H1 (cell line): ENCODE measurements at regions not wholly inside any gene's neighbourhood (a gene's known extent, or its start where the extent isn't known, plus 50 kb on each side); places are given as distances from the start of the nearest gene placed in this dataset.

Experiments used
- CTCF ChIP-seq, 3 experiments: IDR thresholded peaks; 1 replicate in 2 of 3; 2 replicates in 1 of 3; pipeline versions ENCODE4 v1.5.1 to v1.6.1; 2011; ENCODE audit warnings: low read length in 3 of 3, mild to moderate bottlenecking in 3 of 3, inconsistent platforms in 2 of 3, low read depth in 1 of 3, moderate library complexity in 1 of 3; ENCODE audit not compliant: insufficient read depth in 1 of 3; ENCODE audit errors: control extremely low read depth in 1 of 3
- EP300 ChIP-seq, 2 experiments: IDR thresholded peaks; 1 replicate in 1 of 2; 2 replicates in 1 of 2; pipeline ENCODE4 v1.6.1; 2011 to 2012; ENCODE audit warnings: low read depth in 2 of 2, low read length in 2 of 2, mild to moderate bottlenecking in 2 of 2, borderline replicate concordance in 1 of 2, inconsistent platforms in 1 of 2, moderate library complexity in 1 of 2
- EZH2 ChIP-seq: fragments of 200-600 bp; sonication (generic); IDR thresholded peaks from 2 replicates; pipeline ENCODE4 v1.7.1; 2012; ENCODE audit warnings: low read depth, mild to moderate bottlenecking, moderate library complexity, low read length, inconsistent platforms; ENCODE audit not compliant: severe bottlenecking
- GTF2F1 ChIP-seq: IDR thresholded peaks from 2 replicates; pipeline ENCODE4 v1.6.1; 2012; ENCODE audit warnings: low read depth, low read length, improper control_type of control experiment, borderline replicate concordance
- MAX ChIP-seq: IDR thresholded peaks from 2 replicates; pipeline ENCODE4 v1.6.1; 2012; ENCODE audit warnings: inconsistent platforms
- POLR2A ChIP-seq, 2 experiments: IDR thresholded peaks; 1 replicate in 1 of 2; 2 replicates in 1 of 2; pipeline ENCODE4 v1.6.1; 2011; ENCODE audit warnings: low read depth in 2 of 2, low read length in 2 of 2, mild to moderate bottlenecking in 2 of 2; ENCODE audit errors: control extremely low read depth in 1 of 2
- SP4 ChIP-seq: IDR thresholded peaks from 2 replicates; pipeline ENCODE4 v1.6.1; 2012; ENCODE audit warnings: low read length, inconsistent platforms

GRCh38 chr6:169406804-169407203 is 153.2 kb upstream of the THBS2 start:
- TF ChIP-seq CTCF (IDR thresholded peaks at IDR 0.05; ENCODE audit: control extremely low read depth in 1 of 3, insufficient read depth in 1 of 3, low read depth in 1 of 3, low read length in 3 of 3) (no peak), POLR2A (IDR thresholded peaks at IDR 0.05; ENCODE audit: control extremely low read depth in 1 of 2, low read depth in 2 of 2, low read length in 2 of 2) (no peak), MAX (no peak), EP300 (IDR thresholded peaks at IDR 0.05; ENCODE audit: borderline replicate concordance in 1 of 2, low read depth in 2 of 2, low read length in 2 of 2) (no peak), GTF2F1 (no peak), SP4 (no peak), EZH2 (no peak)
